Ishikawa (cell line): ENCODE measurements at regions not wholly inside any gene's neighbourhood (a gene's known extent, or its start where the extent isn't known, plus 50 kb on each side); places are given as distances from the start of the nearest gene placed in this dataset.

ENCODE experiments used
- CEBPB ChIP-seq: IDR thresholded peaks from 2 replicates; pipeline ENCODE4 v1.6.1; 2012
- CREB1 ChIP-seq: IDR thresholded peaks from 2 replicates; pipeline ENCODE4 v1.6.1; 2012; ENCODE audit warnings: low read depth
- EGR1 ChIP-seq: IDR thresholded peaks from 2 replicates; pipeline ENCODE4 v1.6.1; 2012
- EP300 ChIP-seq: IDR thresholded peaks from 2 replicates; pipeline ENCODE4 v1.6.1; 2012; ENCODE audit warnings: borderline replicate concordance
- FOXM1 ChIP-seq: IDR thresholded peaks from 2 replicates; pipeline ENCODE4 v1.6.1; 2012; ENCODE audit warnings: low read depth, borderline replicate concordance
- MAX ChIP-seq: IDR thresholded peaks from 2 replicates; pipeline ENCODE4 v1.6.1; 2012
- NFIC ChIP-seq: IDR thresholded peaks from 2 replicates; pipeline ENCODE4 v1.6.1; 2012
- RAD21 ChIP-seq: IDR thresholded peaks from 2 replicates; pipeline ENCODE4 v1.6.1; 2012; ENCODE audit warnings: low read depth
- REST ChIP-seq: IDR thresholded peaks from 2 replicates; pipeline ENCODE4 v1.6.1; 2012; ENCODE audit warnings: low read depth, mild to moderate bottlenecking
- TAF1 ChIP-seq: IDR thresholded peaks from 2 replicates; pipeline ENCODE4 v1.6.1; 2012; ENCODE audit warnings: low read depth, mild to moderate bottlenecking
- TCF12 ChIP-seq: IDR thresholded peaks from 2 replicates; pipeline ENCODE4 v1.6.1; 2012; ENCODE audit warnings: low read depth
- TEAD4 ChIP-seq: IDR thresholded peaks from 2 replicates; pipeline ENCODE4 v1.6.1; 2012
- USF1 ChIP-seq: IDR thresholded peaks from 2 replicates; pipeline ENCODE4 v1.6.1; 2012
- YY1 ChIP-seq: IDR thresholded peaks from 2 replicates; pipeline ENCODE4 v1.6.1; 2012; ENCODE audit warnings: low read depth
- ZBTB7A ChIP-seq: IDR thresholded peaks from 2 replicates; pipeline ENCODE4 v1.6.1; 2012; ENCODE audit warnings: low read depth

GRCh38 chr4:84215217-84215616 is 283.9 kb downstream of the NKX6-1 start:
- TF ChIP-seq FOXM1 (no peak), NFIC (no peak), EGR1 (no peak), CREB1 (no peak), RAD21 (no peak), EP300 (no peak), ZBTB7A (no peak), TEAD4 (no peak), MAX (no peak), REST (no peak), YY1 (no peak), TAF1 (no peak), TCF12 (no peak), USF1 (no peak)

- TF ChIP-seq YY1 (no peak), TAF1 (no peak), EP300 (no peak), CEBPB (no peak), RAD21 (no peak), USF1 (no peak), NFIC (no peak), REST (no peak), ZBTB7A (no peak)
These were observed 309.9 kb downstream of the NKX6-1 start for GRCh38 chr4:84189144-84189543.

GRCh38 chr4:84179409-84179808 is 319.7 kb downstream of the NKX6-1 start:
- TF ChIP-seq TEAD4 (no peak), EGR1 (no peak), TCF12 (no peak), TAF1 (no peak), YY1 (no peak), REST (no peak), CREB1 (no peak), NFIC (no peak), ZBTB7A (no peak), EP300 (no peak), CEBPB (no peak), USF1 (no peak), RAD21 (no peak), FOXM1 (no peak), MAX (no peak)

GRCh38 chr4:84177831-84178542 is 321.1 kb downstream of the NKX6-1 start:
- TF ChIP-seq EGR1 (no peak), CEBPB (no peak), NFIC (no peak), TCF12 (no peak), USF1 (no peak), TAF1 (no peak), CREB1 (no peak), FOXM1 (no peak)
